HEK293 (cell line): ENCODE measurements at regions not wholly inside any gene's neighbourhood (a gene's known extent, or its start where the extent isn't known, plus 50 kb on each side); places are given as distances from the start of the nearest gene placed in this dataset.

Source experiments
- CTCF ChIA-PET: fragments of 350-600 bp; formaldehyde crosslinking; extraction: SDS; loops from one replicate; lab custom pipeline; 2021; ENCODE audit warnings: antibody characterized with exemption; lab: Yijun Ruan, JAX
- POLR2A ChIA-PET: fragments of 300-600 bp; formaldehyde crosslinking; extraction: SDS; loops from one replicate; lab custom pipeline; 2020; ENCODE audit warnings: antibody characterized with exemption, inconsistent platforms; lab: Yijun Ruan, JAX
- H3K27ac ChIP-seq: fragments of 200-500 bp; sonication (Bioruptor generic); 2 replicates; pipeline ENCODE4 v1.5.1; 2014; ENCODE audit warnings: low read depth, low read length, control low read depth, inconsistent platforms; ENCODE audit errors: extremely low read depth
- H3K36me3 ChIP-seq, 2 experiments: fragments of 200-500 bp in 1 of 2; sonication (Bioruptor generic) in 1 of 2; 1 replicate in 1 of 2; 2 replicates in 1 of 2; pipeline ENCODE4 v1.5.1; 2014 to 2017; ENCODE audit warnings: inconsistent platforms in 2 of 2, low read length in 2 of 2; ENCODE audit not compliant: control insufficient read depth in 2 of 2, insufficient read depth in 1 of 2
- H3K4me1 ChIP-seq: fragments of 200-500 bp; sonication (Bioruptor generic); 2 replicates; pipeline ENCODE4 v1.5.1; 2014; ENCODE audit warnings: mild to moderate bottlenecking, low read length, inconsistent platforms; ENCODE audit not compliant: control insufficient read depth, insufficient read depth
- H3K4me3 ChIP-seq: 2 replicates; pipeline ENCODE4 v1.5.1; 2011; ENCODE audit warnings: low read depth, mild to moderate bottlenecking, control low read depth, low read length, moderate library complexity
- H3K9me3 ChIP-seq: fragments of 200-500 bp; sonication (Bioruptor generic); 2 replicates; pipeline ENCODE4 v1.5.1; 2014; ENCODE audit warnings: low read depth, low read length, inconsistent platforms; ENCODE audit not compliant: control insufficient read depth, insufficient read depth
- CTCF ChIP-seq: fragments of 450-650 bp; formaldehyde crosslinking; IDR thresholded peaks from 2 replicates; pipeline ENCODE4 v1.5.1; 2016; ENCODE audit warnings: missing biosample characterization, missing genetic modification characterization
- GFI1B ChIP-seq: fragments of 450-650 bp; formaldehyde crosslinking; IDR thresholded peaks from 2 replicates; pipeline ENCODE4 v1.5.1; 2016; ENCODE audit warnings: missing biosample characterization, missing genetic modification characterization
- KLF1 ChIP-seq: fragments of 450-650 bp; formaldehyde crosslinking; IDR thresholded peaks from 2 replicates; pipeline ENCODE4 v1.5.1; 2016; ENCODE audit warnings: missing biosample characterization, missing genetic modification characterization
- KLF8 ChIP-seq: fragments of 450-650 bp; formaldehyde crosslinking; IDR thresholded peaks from 2 replicates; pipeline ENCODE4 v1.5.1; 2016; ENCODE audit warnings: missing biosample characterization, missing genetic modification characterization
- WT1 ChIP-seq: fragments of 450-650 bp; formaldehyde crosslinking; IDR thresholded peaks from 2 replicates; pipeline ENCODE4 v1.5.1; 2016; ENCODE audit warnings: missing biosample characterization, missing genetic modification characterization
- YY2 ChIP-seq: fragments of 450-650 bp; formaldehyde crosslinking; IDR thresholded peaks from 2 replicates; pipeline ENCODE4 v1.5.1; 2016; ENCODE audit warnings: missing biosample characterization, missing genetic modification characterization
- ZBTB48 ChIP-seq: fragments of 450-650 bp; formaldehyde crosslinking; IDR thresholded peaks from 2 replicates; pipeline ENCODE4 v1.5.1; 2016; ENCODE audit warnings: missing biosample characterization, missing genetic modification characterization
- ZFP69B ChIP-seq: fragments of 450-650 bp; formaldehyde crosslinking; IDR thresholded peaks from 2 replicates; pipeline ENCODE4 v1.5.1; 2016; ENCODE audit warnings: missing biosample characterization, missing genetic modification characterization
- ZNF174 ChIP-seq: fragments of 450-650 bp; formaldehyde crosslinking; IDR thresholded peaks from 2 replicates; pipeline ENCODE4 v1.5.0; 2017; ENCODE audit warnings: missing biosample characterization, mild to moderate bottlenecking, missing genetic modification characterization
- ZNF341 ChIP-seq: fragments of 450-650 bp; formaldehyde crosslinking; IDR thresholded peaks from 2 replicates; pipeline ENCODE4; 2016; ENCODE audit warnings: low read depth, missing biosample characterization, missing genetic modification characterization
- ZNF426 ChIP-seq: fragments of 450-650 bp; formaldehyde crosslinking; IDR thresholded peaks from 2 replicates; pipeline ENCODE4 v1.5.1; 2017; ENCODE audit warnings: missing biosample characterization, missing genetic modification characterization, mild to moderate bottlenecking, inconsistent platforms, moderate library complexity
- ZNF626 ChIP-seq: fragments of 450-650 bp; sonication (Bioruptor Pico); formaldehyde crosslinking; IDR thresholded peaks from 2 replicates; pipeline ENCODE4 v1.5.1; 2018; ENCODE audit warnings: missing biosample characterization, missing genetic modification characterization, inconsistent platforms
- ZNF629 ChIP-seq: fragments of 450-650 bp; formaldehyde crosslinking; IDR thresholded peaks from 2 replicates; pipeline ENCODE4 v1.5.1; 2017; ENCODE audit warnings: missing biosample characterization, missing genetic modification characterization
- ZNF677 ChIP-seq: fragments of 450-650 bp; IDR thresholded peaks from 2 replicates; pipeline ENCODE4 v1.5.0; 2018; ENCODE audit warnings: missing biosample characterization, mild to moderate bottlenecking, missing genetic modification characterization, moderate library complexity
- TF ChIP-seq, protein P1 (sequence below): sonication (generic); formaldehyde crosslinking; IDR thresholded peaks from 2 replicates; pipeline ENCODE4 v1.8.1; 2022; ENCODE audit warnings: mild to moderate bottlenecking, moderate library complexity, missing genetic modification reagents
- TF ChIP-seq, protein P2 (sequence below): fragments of 450-650 bp; formaldehyde crosslinking; IDR thresholded peaks from 2 replicates; pipeline ENCODE4 v1.5.1; 2017; ENCODE audit warnings: missing biosample characterization, missing genetic modification characterization
- TF ChIP-seq, protein P3 (sequence below): fragments of 450-650 bp; formaldehyde crosslinking; IDR thresholded peaks from 2 replicates; pipeline ENCODE4 v1.5.1; 2016; ENCODE audit warnings: missing biosample characterization, missing genetic modification characterization, borderline replicate concordance
- TF ChIP-seq, protein P4 (sequence below): fragments of 450-650 bp; formaldehyde crosslinking; IDR thresholded peaks from 2 replicates; pipeline ENCODE4 v1.5.1; 2016; ENCODE audit warnings: missing biosample characterization, missing genetic modification characterization

GRCh38 chr16:60821661-60822060 lies 1214.6 kb downstream of the CDH8 start (continued):
- TF ChIP-seq, protein P1, sequence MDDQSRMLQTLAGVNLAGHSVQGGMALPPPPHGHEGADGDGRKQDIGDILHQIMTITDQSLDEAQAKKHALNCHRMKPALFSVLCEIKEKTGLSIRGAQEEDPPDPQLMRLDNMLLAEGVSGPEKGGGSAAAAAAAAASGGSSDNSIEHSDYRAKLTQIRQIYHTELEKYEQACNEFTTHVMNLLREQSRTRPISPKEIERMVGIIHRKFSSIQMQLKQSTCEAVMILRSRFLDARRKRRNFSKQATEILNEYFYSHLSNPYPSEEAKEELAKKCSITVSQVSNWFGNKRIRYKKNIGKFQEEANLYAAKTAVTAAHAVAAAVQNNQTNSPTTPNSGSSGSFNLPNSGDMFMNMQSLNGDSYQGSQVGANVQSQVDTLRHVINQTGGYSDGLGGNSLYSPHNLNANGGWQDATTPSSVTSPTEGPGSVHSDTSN (CRISPR knock-in tag): no peak
- TF ChIP-seq, protein P2, sequence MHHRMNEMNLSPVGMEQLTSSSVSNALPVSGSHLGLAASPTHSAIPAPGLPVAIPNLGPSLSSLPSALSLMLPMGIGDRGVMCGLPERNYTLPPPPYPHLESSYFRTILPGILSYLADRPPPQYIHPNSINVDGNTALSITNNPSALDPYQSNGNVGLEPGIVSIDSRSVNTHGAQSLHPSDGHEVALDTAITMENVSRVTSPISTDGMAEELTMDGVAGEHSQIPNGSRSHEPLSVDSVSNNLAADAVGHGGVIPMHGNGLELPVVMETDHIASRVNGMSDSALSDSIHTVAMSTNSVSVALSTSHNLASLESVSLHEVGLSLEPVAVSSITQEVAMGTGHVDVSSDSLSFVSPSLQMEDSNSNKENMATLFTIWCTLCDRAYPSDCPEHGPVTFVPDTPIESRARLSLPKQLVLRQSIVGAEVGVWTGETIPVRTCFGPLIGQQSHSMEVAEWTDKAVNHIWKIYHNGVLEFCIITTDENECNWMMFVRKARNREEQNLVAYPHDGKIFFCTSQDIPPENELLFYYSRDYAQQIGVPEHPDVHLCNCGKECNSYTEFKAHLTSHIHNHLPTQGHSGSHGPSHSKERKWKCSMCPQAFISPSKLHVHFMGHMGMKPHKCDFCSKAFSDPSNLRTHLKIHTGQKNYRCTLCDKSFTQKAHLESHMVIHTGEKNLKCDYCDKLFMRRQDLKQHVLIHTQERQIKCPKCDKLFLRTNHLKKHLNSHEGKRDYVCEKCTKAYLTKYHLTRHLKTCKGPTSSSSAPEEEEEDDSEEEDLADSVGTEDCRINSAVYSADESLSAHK (tag by site-specific recombination): no peak
- TF ChIP-seq ZNF174: no peak
- TF ChIP-seq, protein P3, sequence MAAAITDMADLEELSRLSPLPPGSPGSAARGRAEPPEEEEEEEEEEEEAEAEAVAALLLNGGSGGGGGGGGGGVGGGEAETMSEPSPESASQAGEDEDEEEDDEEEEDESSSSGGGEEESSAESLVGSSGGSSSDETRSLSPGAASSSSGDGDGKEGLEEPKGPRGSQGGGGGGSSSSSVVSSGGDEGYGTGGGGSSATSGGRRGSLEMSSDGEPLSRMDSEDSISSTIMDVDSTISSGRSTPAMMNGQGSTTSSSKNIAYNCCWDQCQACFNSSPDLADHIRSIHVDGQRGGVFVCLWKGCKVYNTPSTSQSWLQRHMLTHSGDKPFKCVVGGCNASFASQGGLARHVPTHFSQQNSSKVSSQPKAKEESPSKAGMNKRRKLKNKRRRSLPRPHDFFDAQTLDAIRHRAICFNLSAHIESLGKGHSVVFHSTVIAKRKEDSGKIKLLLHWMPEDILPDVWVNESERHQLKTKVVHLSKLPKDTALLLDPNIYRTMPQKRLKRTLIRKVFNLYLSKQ (tag by site-specific recombination): no peak
- TF ChIP-seq, all 188 proteins: peak for 0

DNA sequence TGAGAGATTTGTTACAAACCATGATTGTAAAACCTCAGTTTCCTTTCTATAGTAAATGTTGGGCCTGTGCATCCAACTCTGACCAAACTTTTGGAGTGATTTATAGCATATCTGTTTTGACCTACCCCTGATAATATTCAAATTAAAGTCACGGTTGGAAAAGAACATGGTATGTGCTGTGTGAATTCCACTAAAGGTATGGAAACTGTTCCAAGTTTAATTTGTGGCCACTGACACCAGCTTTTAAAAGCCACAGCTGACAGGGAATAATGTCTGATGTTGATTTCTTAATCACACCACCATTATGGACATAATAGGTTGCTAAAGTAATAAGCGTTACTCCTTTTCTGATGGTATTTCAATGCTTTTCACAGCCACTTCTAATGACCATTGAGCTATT lies 1215.9 kb downstream of the CDH8 start:
- TF ChIP-seq ZNF677 (tag by site-specific recombination) (no peak), WT1 (no peak), CTCF (tag by site-specific recombination) (no peak), ZNF626 (no peak)
- TF ChIP-seq, protein P2 (tag by site-specific recombination): no peak
- TF ChIP-seq, protein P3 (tag by site-specific recombination): no peak
- Histone ChIP-seq H3K4me1 (no peaks in the 10 kb centered on the region), H3K27ac (no peak overlapping the region), H3K9me3 (no peaks in the 10 kb centered on the region), H3K4me3 (no peak overlapping the region), H3K36me3 (no peaks in the 10 kb centered on the region)
- POLR2A ChIA-PET: no interaction called here
- CTCF ChIA-PET: no interaction called here

DNA sequence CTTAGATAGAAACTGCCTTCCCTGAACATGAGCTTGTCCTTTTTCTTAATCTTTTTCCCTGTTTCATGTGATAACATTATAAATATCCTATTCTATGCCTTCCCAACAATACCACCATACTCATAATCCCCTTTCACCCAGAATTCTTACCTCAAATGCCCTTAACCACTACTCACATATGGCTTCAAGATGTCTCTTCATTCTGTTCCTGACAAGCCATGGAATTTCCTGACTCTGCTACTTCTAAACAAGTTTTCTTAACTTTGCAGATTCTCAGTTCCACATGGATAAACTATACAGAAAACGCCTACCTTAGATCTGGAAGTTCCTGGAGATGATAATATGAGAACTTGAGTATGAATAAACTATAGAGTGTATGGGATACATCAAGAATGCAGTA lies 1217.8 kb downstream of the CDH8 start:
- no peak for TF ChIP-seq ZNF426
- TF ChIP-seq ZBTB48 (tag by site-specific recombination): no peak
- TF ChIP-seq ZNF629: no peak
- no peak for TF ChIP-seq KLF1
- TF ChIP-seq KLF8 (tag by site-specific recombination): no peak
- no peak for TF ChIP-seq ZNF341 (tag by site-specific recombination)
- TF ChIP-seq, protein P4, sequence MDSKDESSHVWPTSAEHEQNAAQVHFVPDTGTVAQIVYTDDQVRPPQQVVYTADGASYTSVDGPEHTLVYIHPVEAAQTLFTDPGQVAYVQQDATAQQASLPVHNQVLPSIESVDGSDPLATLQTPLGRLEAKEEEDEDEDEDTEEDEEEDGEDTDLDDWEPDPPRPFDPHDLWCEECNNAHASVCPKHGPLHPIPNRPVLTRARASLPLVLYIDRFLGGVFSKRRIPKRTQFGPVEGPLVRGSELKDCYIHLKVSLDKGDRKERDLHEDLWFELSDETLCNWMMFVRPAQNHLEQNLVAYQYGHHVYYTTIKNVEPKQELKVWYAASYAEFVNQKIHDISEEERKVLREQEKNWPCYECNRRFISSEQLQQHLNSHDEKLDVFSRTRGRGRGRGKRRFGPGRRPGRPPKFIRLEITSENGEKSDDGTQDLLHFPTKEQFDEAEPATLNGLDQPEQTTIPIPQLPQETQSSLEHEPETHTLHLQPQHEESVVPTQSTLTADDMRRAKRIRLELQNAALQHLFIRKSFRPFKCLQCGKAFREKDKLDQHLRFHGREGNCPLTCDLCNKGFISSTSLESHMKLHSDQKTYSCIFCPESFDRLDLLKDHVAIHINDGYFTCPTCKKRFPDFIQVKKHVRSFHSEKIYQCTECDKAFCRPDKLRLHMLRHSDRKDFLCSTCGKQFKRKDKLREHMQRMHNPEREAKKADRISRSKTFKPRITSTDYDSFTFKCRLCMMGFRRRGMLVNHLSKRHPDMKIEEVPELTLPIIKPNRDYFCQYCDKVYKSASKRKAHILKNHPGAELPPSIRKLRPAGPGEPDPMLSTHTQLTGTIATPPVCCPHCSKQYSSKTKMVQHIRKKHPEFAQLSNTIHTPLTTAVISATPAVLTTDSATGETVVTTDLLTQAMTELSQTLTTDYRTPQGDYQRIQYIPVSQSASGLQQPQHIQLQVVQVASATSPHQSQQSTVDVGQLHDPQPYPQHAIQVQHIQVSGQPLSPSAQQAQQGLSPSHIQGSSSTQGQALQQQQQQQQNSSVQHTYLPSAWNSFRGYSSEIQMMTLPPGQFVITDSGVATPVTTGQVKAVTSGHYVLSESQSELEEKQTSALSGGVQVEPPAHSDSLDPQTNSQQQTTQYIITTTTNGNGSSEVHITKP (tag by site-specific recombination): no peak
- no peak for TF ChIP-seq GFI1B (tag by site-specific recombination)
- TF ChIP-seq ZFP69B (tag by site-specific recombination): no peak
- no peak for TF ChIP-seq YY2 (tag by site-specific recombination)
- POLR2A ChIA-PET: interaction anchor here (0.5 kb wide), 1 partner anchor 583 kb away, joined by 3 read pairs; no protein-coding TSS in a partner anchor
- H3K9me3 ChIP-seq: no peaks in the 10 kb centered on the region

More for the DNA sequence above, 1217.8 kb downstream of the CDH8 start:
- Histone ChIP-seq H3K36me3 (no peaks in the 10 kb centered on the region), H3K4me1 (no peaks in the 10 kb centered on the region), H3K4me3 (no peak overlapping the region), H3K27ac (no peak overlapping the region)
- CTCF ChIA-PET: no interaction called here
